Astrocyte of the cerebellum (primary cell): ENCODE measurements at regions not wholly inside any gene's neighbourhood (a gene's known extent, or its start where the extent isn't known, plus 50 kb on each side); places are given as distances from the start of the nearest gene placed in this dataset.

ENCODE experiments used
- DNase-seq: peaks from one replicate; pipeline ENCODE4 v3.0.0-alpha.2; 2011; ENCODE audit warnings: low read depth
- H3K4me3 ChIP-seq: 2 replicates; pipeline ENCODE4 v1.5.1; 2011; ENCODE audit warnings: mild to moderate bottlenecking, low read depth, low read length, moderate library complexity
- CTCF ChIP-seq: IDR thresholded peaks from 2 replicates; pipeline ENCODE4 v1.5.1; 2012; ENCODE audit warnings: low read length, low read depth, moderate library complexity, mild to moderate bottlenecking; ENCODE audit errors: missing control alignments
- in situ Hi-C: cut with HindIII; loops from 2 replicates; pipeline ENCODE4 v1.10.0; 2017; ENCODE audit warnings: low sequenced_read_pairs

DNA sequence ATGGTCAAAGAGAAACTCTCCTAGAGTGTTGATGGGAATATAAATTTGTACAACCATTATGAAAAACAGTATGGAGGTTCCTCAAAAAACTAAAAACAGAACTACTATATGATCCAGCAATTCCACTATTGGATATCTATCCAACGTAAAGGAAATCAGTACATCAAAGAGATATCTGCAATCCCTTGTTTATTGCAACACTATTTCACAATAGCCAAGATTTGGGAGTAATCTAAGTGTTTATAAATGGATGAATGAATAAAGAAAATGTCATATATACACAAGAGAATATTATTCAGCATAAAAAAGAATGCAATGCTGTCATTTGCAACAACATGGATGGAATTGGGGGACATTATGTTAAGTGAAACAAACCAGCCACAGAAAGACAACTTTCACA is 1118.1 kb upstream of the PRKX start:
- H3K4me3 ChIP-seq = no peak overlapping the region
- in situ Hi-C loops = no loop called here
- no peak for TF ChIP-seq CTCF
- no peak for DNase-seq

DNA sequence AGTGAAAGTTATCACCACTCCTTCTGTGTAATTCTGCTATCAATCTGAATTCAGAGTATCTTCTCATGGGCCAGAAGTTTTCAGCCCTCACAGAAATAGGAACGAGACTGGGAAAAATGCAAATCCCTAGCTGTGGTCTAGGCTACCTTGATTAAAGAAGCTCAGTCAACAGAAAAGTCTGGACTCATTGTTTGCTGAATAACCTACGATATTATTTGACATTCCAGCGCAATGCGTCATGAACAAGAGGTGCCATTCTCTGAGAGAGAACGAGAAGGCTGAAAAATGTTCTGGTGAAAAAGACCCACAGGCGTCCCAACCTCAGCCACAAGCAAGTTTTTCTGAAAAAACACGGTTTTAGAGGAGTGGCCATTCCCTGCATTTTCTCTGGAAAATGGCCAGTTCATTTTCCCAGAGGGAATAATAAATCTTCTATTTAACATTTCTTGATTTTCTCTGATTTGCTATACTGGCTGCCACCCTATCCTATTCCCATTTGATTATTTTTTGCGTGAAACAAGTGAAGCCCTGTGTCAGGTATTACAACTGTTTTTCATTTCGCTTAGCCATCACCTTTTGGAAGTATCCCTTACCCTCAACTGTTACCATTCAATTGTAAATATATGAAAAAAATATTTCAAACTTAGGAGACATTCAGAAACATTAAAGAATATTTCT is 1117.6 kb upstream of the PRKX start:
- no peak for DNase-seq
- no peak overlapping the region for H3K4me3 ChIP-seq
- in situ Hi-C loops = no loop called here
- TF ChIP-seq CTCF = no peak

GRCh38 chrX:4825550-4825949 is 1112.1 kb upstream of the PRKX start:
- DNase-seq = no peak
- H3K4me3 ChIP-seq = no peak overlapping the region
- TF ChIP-seq CTCF = no peak
- in situ Hi-C loops = no loop called here

DNA sequence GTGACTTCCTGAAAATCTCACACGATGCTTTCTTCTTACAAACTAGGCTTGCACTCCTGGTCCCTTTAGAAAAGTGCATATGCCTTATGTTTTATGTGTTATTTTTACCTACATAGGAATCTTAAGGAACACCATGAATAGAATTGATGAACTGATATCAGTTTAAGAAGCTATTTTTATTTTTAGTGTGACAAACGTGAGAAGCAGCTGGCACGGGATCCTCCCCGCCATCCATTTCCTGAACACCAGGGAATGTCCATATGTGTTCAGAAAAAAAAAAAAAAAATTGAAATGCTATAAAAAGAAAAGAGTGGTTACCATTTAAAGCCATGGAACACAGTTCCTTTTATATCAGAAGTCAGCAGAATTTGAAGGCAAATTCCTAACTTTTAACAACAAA is 1096.1 kb upstream of the PRKX start:
- no peak for TF ChIP-seq CTCF
- H3K4me3 ChIP-seq = no peak overlapping the region
- DNase-seq = no peak
- in situ Hi-C loops = no loop called here

DNA sequence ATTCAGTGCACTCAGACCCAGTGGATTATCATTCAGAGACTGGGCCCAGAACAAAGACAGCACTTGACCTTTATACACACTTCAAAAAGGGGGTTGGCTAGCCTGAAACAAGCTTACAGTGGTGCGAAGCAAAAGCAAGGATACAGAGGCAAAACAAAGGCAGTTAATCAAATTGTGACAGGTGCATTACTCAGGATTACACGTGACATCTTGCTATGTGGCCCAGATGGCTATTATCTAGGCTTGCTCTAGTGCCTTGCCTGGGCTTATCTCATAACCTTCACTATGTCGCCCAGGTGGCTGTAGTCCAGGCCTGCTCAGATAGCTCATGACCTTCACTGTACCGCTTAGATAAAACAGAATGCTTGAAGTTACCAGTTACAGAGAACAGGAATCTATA is 1092.1 kb upstream of the PRKX start:
- in situ Hi-C loops = no loop called here
- no peak for DNase-seq
- TF ChIP-seq CTCF = no peak
- H3K4me3 ChIP-seq = no peak overlapping the region

DNA sequence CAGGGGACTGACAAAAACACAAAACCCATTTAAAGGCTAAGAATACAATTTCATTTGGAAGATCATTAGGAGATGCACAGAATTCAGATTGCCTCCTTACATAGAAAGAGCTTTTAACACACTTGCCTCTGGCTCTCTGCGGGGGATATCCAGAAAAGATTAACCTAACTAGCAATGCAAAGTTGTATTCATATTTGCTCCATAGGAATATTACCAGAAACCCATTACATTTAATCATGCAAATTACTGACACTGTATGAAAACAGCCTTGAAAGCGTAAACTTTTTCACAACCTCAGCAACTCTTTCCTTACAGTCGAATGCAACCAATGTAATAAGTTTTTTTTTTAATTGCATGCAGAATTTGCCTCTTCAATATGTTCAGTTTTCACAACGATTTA is 1087.3 kb upstream of the PRKX start:
- no peak for DNase-seq
- no peak for TF ChIP-seq CTCF
- in situ Hi-C loops = no loop called here
- no peak overlapping the region for H3K4me3 ChIP-seq
